ENCODE measurements at regions not wholly inside any gene's neighbourhood (a gene's known extent, or its start where the extent isn't known, plus 50 kb on each side); places are given as distances from the start of the nearest gene placed in this dataset. TPM values are rescaled to one million over a fixed set of nuclear protein-coding genes. Genes with fewer than 3 reads are reported as not detected.

GRCh38 chr10:44860811-44861736, 50.1 kb upstream of the TMEM72 start:
- H3K27ac ChIP-seq, result no peak overlapping the region
- 77 to 80% methylated on average over 7 to 10 of the region's 10 CpGs for WGBS, 2 donors
- intact Hi-C loops (cut with DNase I), result no loop called here
- no peak overlapping the region for H3K4me3 ChIP-seq (replicated peaks in 1 of 3)
- no peak for DNase-seq
- no peak for TF ChIP-seq POLR2A (IDR thresholded peaks at IDR 0.05)
- no peak for TF ChIP-seq CTCF (IDR thresholded peaks at IDR 0.05)
- H3K36me3 ChIP-seq, result no peaks in the 10 kb centered on the region
- peaks cover 0 to 6% of the 10 kb centered on the region in 2 donors for H3K4me1 ChIP-seq
- H3K9me3 ChIP-seq, result no peaks in the 10 kb centered on the region
- no peaks in the 10 kb centered on the region for H3K27me3 ChIP-seq

Small RNAs in the stretch of these regions (small RNA-seq; reads per million reads assigned to genes)
- not detected for gene AL356157.2

Measured in thyroid gland (tissue), 4 donors.